ENCODE measurements at regions not wholly inside any gene's neighbourhood (a gene's known extent, or its start where the extent isn't known, plus 50 kb on each side); places are given as distances from the start of the nearest gene placed in this dataset.

GRCh38 chr20:39188266-39188765, 226.2 kb downstream of the DHX35 start:
- TF ChIP-seq, protein P1, sequence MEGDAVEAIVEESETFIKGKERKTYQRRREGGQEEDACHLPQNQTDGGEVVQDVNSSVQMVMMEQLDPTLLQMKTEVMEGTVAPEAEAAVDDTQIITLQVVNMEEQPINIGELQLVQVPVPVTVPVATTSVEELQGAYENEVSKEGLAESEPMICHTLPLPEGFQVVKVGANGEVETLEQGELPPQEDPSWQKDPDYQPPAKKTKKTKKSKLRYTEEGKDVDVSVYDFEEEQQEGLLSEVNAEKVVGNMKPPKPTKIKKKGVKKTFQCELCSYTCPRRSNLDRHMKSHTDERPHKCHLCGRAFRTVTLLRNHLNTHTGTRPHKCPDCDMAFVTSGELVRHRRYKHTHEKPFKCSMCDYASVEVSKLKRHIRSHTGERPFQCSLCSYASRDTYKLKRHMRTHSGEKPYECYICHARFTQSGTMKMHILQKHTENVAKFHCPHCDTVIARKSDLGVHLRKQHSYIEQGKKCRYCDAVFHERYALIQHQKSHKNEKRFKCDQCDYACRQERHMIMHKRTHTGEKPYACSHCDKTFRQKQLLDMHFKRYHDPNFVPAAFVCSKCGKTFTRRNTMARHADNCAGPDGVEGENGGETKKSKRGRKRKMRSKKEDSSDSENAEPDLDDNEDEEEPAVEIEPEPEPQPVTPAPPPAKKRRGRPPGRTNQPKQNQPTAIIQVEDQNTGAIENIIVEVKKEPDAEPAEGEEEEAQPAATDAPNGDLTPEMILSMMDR (IDR thresholded peaks at IDR 0.05; ENCODE audit: extremely low read depth in 1 of 2, insufficient read depth in 1 of 2, low read depth in 1 of 2, low read length in 2 of 2), result no peak
- TF ChIP-seq JUN (IDR thresholded peaks at IDR 0.05; ENCODE audit: borderline replicate concordance, insufficient read depth, insufficient read length, low read depth), result no peak
